Kidney (tissue), 13 donors: ENCODE measurements at regions not wholly inside any gene's neighbourhood (a gene's known extent, or its start where the extent isn't known, plus 50 kb on each side); places are given as distances from the start of the nearest gene placed in this dataset.
"Not testable (repeated sequence)": the region's sequence is repeated elsewhere in the genome, so short reads cannot be mapped to it uniquely, and the experiment has no call there.

Experiments used
- DNase-seq, 5 donors: peaks; one replicate each; pipeline ENCODE4 v3.0.0-alpha.2; 2013 to 2020
- FAIRE-seq: peaks from 2 replicates; lab custom pipeline; 2012; peaks lifted over from hg19 to GRCh38; lab: Jason Lieb, UNC
- H3K27ac ChIP-seq, 2 donors: one replicate each; pipeline ENCODE4 v1.7.0; 2013; ENCODE audit warnings: low read depth in 2 of 2, low read length in 2 of 2, inconsistent platforms in 1 of 2
- H3K27me3 ChIP-seq: one replicate; pipeline ENCODE4 v1.7.1; 2013; ENCODE audit warnings: low read length, inconsistent platforms; ENCODE audit not compliant: control insufficient read depth, insufficient read depth
- H3K36me3 ChIP-seq, 3 donors: one replicate each; pipeline versions ENCODE4 v1.7.0 to v1.7.1; 2013; ENCODE audit warnings: low read length in 3 of 3, control low read depth in 1 of 3, inconsistent platforms in 1 of 3; ENCODE audit not compliant: insufficient read depth in 3 of 3, control insufficient read depth in 2 of 3
- H3K4me1 ChIP-seq, 3 donors: one replicate each; pipeline versions ENCODE4 v1.7.0 to v1.7.1; 2013; ENCODE audit warnings: low read length in 3 of 3, inconsistent platforms in 1 of 3, low read depth in 1 of 3; ENCODE audit not compliant: control insufficient read depth in 2 of 3, insufficient read depth in 2 of 3
- H3K4me3 ChIP-seq, 3 donors: one replicate each; pipeline versions ENCODE4 v1.7.0 to v1.8.1; 2013; ENCODE audit warnings: low read length in 3 of 3, control low read depth in 1 of 3, inconsistent platforms in 1 of 3
- H3K9ac ChIP-seq, 3 donors: one replicate each; pipeline versions ENCODE4 v1.7.0 to v1.7.1; 2013; ENCODE audit warnings: low read length in 3 of 3, control low read depth in 1 of 3, inconsistent platforms in 1 of 3
- H3K9me3 ChIP-seq, 3 donors: one replicate each; pipeline versions ENCODE4 v1.7.0 to v1.7.1; 2013; ENCODE audit warnings: low read length in 3 of 3, control low read depth in 1 of 3, inconsistent platforms in 1 of 3; ENCODE audit not compliant: control insufficient read depth in 2 of 3, insufficient read depth in 1 of 3
- CTCF ChIP-seq: IDR thresholded peaks from 3 replicates; pipeline ENCODE4 v1.5.1; 2012; ENCODE audit warnings: mild to moderate bottlenecking, moderate library complexity, borderline replicate concordance; ENCODE audit not compliant: insufficient read depth; ENCODE audit errors: extremely low read depth
- intact Hi-C: fragments of 100-400 bp; cut with DNase I; formaldehyde crosslinking; loops from one replicate; pipeline ENCODE4 v1.11.1; 2022
- donor health status: control.
- donor health status: control.
- donor health status: control.
- donor health status: control.
- donor health status: control.
- donor health status: DM: yes; HTN: yes; CAD: no.
- donor health status: Normal renal cell carcinoma (clear cell type).

- Histone ChIP-seq H3K4me1 (peaks cover 0 to 4% (median 0%) of the 10 kb centered on the region in 3 donors), H3K27ac (no peak overlapping the region), H3K36me3 (no peaks in the 10 kb centered on the region), H3K9ac (no peak overlapping the region), H3K4me3 (no peak overlapping the region), H3K27me3 (no peaks in the 10 kb centered on the region), H3K9me3 (no peaks in the 10 kb centered on the region)
- DNase-seq (peak in 3 of 5 donors; percentile 48 to 78 (median 64)), FAIRE-seq (no peak)
- TF ChIP-seq CTCF: no peak
- intact Hi-C loops: no loop called here
Measured at GRCh38 chr9:87383344-87384150, 114.1 kb upstream of the DAPK1 start.

GRCh38 chr9:87386490-87387025 is 111.1 kb upstream of the DAPK1 start:
- Histone ChIP-seq H3K27ac (no peak overlapping the region), H3K4me3 (no peak overlapping the region), H3K27me3 (no peaks in the 10 kb centered on the region), H3K4me1 (peaks cover 0 to 4% (median 0%) of the 10 kb centered on the region in 3 donors), H3K9me3 (no peaks in the 10 kb centered on the region), H3K9ac (no peak overlapping the region), H3K36me3 (no peaks in the 10 kb centered on the region)
- intact Hi-C loops: no loop called here
- DNase-seq (no peak), FAIRE-seq (no peak)
- TF ChIP-seq CTCF: no peak

GRCh38 chr9:87387351-87388011 is 110.2 kb upstream of the DAPK1 start:
- Histone ChIP-seq H3K27ac (no peak overlapping the region), H3K4me3 (no peak overlapping the region), H3K36me3 (no peaks in the 10 kb centered on the region), H3K9me3 (no peaks in the 10 kb centered on the region), H3K4me1 (peaks cover 0 to 2% (median 0%) of the 10 kb centered on the region in 3 donors), H3K27me3 (no peaks in the 10 kb centered on the region), H3K9ac (no peak overlapping the region)
- FAIRE-seq (no peak), DNase-seq (no peak)
- TF ChIP-seq CTCF: no peak
- intact Hi-C loops: no loop called here

- H3K36me3 ChIP-seq, H3K27ac ChIP-seq, intact Hi-C loops, H3K9me3 ChIP-seq, DNase-seq, H3K4me3 ChIP-seq, H3K4me1 ChIP-seq, H3K9ac ChIP-seq, H3K27me3 ChIP-seq, FAIRE-seq: not testable (repeated sequence)
Measured at GRCh38 chr9:87388708-87389107, 109.0 kb upstream of the DAPK1 start.
